Neural cell (in vitro differentiated cells): ENCODE measurements at regions not wholly inside any gene's neighbourhood (a gene's known extent, or its start where the extent isn't known, plus 50 kb on each side); places are given as distances from the start of the nearest gene placed in this dataset.

Experiments used
- POLR2AphosphoS5 ChIP-seq: IDR thresholded peaks from 2 replicates; pipeline ENCODE4 v1.6.1; 2012
- RAD21 ChIP-seq: fragments of 450-650 bp; conservative IDR thresholded peaks from 2 replicates; pipeline ENCODE4 v1.6.1; 2014; ENCODE audit warnings: antibody characterized with exemption, mild to moderate bottlenecking, moderate library complexity
- SMC3 ChIP-seq: fragments of 450-650 bp; conservative IDR thresholded peaks from 2 replicates; pipeline ENCODE4 v1.6.1; 2014; ENCODE audit warnings: antibody characterized with exemption, mild to moderate bottlenecking, moderate library complexity; ENCODE audit not compliant: poor library complexity
- TAF1 ChIP-seq: IDR thresholded peaks from 2 replicates; pipeline ENCODE4 v1.6.1; 2012; ENCODE audit warnings: low read depth
- TF ChIP-seq, protein P1 (sequence below): fragments of 450-650 bp; IDR thresholded peaks from 2 replicates; pipeline ENCODE4 v1.5.1; 2014; ENCODE audit warnings: antibody characterized with exemption, mild to moderate bottlenecking, moderate library complexity; ENCODE audit not compliant: poor library complexity, severe bottlenecking
- TF ChIP-seq, protein P2 (sequence below): IDR thresholded peaks from 2 replicates; pipeline ENCODE4 v1.6.1; 2012; ENCODE audit warnings: borderline replicate concordance

DNA sequence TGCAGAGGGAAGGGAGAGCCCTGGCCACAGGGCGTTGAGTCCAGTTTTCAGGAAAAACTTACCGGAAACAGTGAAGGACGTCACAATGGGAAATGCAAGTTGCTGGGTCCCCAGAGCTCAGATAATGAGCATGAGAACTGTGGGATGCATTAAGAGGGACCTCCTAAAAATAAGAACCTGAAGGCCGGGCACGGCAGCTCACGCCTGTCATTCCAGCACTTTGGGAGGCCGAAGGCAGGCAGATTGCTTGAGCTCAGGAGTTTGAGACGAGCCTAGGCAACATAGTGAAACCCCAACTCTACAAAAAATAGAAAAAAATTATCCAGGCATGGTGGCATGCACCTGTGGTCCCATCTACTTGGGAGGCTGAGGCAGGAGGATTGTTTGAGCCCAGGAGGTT is 170.6 kb downstream of the URI1 start:
- TF ChIP-seq, protein P1, sequence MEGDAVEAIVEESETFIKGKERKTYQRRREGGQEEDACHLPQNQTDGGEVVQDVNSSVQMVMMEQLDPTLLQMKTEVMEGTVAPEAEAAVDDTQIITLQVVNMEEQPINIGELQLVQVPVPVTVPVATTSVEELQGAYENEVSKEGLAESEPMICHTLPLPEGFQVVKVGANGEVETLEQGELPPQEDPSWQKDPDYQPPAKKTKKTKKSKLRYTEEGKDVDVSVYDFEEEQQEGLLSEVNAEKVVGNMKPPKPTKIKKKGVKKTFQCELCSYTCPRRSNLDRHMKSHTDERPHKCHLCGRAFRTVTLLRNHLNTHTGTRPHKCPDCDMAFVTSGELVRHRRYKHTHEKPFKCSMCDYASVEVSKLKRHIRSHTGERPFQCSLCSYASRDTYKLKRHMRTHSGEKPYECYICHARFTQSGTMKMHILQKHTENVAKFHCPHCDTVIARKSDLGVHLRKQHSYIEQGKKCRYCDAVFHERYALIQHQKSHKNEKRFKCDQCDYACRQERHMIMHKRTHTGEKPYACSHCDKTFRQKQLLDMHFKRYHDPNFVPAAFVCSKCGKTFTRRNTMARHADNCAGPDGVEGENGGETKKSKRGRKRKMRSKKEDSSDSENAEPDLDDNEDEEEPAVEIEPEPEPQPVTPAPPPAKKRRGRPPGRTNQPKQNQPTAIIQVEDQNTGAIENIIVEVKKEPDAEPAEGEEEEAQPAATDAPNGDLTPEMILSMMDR: no peak
- no peak for TF ChIP-seq POLR2AphosphoS5
- no peak for TF ChIP-seq SMC3
- TF ChIP-seq RAD21: no peak
- TF ChIP-seq, protein P2, sequence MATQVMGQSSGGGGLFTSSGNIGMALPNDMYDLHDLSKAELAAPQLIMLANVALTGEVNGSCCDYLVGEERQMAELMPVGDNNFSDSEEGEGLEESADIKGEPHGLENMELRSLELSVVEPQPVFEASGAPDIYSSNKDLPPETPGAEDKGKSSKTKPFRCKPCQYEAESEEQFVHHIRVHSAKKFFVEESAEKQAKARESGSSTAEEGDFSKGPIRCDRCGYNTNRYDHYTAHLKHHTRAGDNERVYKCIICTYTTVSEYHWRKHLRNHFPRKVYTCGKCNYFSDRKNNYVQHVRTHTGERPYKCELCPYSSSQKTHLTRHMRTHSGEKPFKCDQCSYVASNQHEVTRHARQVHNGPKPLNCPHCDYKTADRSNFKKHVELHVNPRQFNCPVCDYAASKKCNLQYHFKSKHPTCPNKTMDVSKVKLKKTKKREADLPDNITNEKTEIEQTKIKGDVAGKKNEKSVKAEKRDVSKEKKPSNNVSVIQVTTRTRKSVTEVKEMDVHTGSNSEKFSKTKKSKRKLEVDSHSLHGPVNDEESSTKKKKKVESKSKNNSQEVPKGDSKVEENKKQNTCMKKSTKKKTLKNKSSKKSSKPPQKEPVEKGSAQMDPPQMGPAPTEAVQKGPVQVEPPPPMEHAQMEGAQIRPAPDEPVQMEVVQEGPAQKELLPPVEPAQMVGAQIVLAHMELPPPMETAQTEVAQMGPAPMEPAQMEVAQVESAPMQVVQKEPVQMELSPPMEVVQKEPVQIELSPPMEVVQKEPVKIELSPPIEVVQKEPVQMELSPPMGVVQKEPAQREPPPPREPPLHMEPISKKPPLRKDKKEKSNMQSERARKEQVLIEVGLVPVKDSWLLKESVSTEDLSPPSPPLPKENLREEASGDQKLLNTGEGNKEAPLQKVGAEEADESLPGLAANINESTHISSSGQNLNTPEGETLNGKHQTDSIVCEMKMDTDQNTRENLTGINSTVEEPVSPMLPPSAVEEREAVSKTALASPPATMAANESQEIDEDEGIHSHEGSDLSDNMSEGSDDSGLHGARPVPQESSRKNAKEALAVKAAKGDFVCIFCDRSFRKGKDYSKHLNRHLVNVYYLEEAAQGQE: no peak
- TF ChIP-seq TAF1: no peak
